ENCODE measurements at regions not wholly inside any gene's neighbourhood (a gene's known extent, or its start where the extent isn't known, plus 50 kb on each side); places are given as distances from the start of the nearest gene placed in this dataset.

DNA sequence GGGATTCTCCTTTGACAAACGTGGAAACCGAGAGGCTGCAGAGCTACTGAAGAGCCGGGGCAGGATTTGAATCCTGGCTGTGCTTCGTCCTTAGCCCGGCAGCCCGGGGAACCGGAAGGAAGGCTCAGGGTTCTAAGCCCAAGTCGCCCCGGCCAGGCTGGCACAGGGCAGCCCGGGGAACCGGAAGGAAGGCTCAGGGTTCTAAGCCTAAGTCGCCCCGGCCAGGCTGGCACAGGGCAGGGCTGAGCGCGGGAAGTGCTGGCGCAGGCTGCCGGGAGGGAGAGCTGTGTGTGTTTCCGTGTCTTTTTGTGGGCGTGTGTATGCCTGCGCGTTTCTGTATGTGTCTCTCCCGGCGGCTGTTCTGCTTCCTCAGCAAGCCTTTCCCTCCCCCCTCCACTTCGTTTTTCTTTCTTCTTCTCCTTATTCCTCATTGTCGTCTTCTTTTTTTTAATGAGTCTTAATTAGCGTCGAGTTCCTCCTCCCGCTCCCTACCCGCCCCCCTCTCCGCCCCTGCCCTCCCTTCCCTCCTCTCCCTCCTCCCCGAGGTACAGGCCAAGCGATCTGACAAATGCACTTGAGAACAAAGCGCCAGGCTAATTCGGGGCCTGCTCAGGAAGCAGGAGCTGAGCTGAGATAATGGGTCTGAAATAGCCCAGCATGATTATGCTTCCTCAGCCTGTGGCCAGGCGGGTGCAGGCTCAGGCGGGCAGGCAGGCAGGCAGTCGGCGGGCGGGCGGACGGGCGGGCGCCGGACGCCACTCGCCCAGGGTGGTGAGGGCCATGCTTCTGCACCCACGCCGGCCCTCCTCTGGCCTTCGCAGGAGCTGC, 65.9 kb downstream of the EFNB1 start:
- H3K4me3 ChIP-seq = peak overlapping the region; percentile 57
- TF ChIP-seq, protein P1, sequence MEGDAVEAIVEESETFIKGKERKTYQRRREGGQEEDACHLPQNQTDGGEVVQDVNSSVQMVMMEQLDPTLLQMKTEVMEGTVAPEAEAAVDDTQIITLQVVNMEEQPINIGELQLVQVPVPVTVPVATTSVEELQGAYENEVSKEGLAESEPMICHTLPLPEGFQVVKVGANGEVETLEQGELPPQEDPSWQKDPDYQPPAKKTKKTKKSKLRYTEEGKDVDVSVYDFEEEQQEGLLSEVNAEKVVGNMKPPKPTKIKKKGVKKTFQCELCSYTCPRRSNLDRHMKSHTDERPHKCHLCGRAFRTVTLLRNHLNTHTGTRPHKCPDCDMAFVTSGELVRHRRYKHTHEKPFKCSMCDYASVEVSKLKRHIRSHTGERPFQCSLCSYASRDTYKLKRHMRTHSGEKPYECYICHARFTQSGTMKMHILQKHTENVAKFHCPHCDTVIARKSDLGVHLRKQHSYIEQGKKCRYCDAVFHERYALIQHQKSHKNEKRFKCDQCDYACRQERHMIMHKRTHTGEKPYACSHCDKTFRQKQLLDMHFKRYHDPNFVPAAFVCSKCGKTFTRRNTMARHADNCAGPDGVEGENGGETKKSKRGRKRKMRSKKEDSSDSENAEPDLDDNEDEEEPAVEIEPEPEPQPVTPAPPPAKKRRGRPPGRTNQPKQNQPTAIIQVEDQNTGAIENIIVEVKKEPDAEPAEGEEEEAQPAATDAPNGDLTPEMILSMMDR (IDR thresholded peaks at IDR 0.05) = no peak
- DNase-seq (ENCODE audit: low spot score) = no peak
- peak overlapping the region; percentile 85 to 96 for H3K27ac ChIP-seq

DNA sequence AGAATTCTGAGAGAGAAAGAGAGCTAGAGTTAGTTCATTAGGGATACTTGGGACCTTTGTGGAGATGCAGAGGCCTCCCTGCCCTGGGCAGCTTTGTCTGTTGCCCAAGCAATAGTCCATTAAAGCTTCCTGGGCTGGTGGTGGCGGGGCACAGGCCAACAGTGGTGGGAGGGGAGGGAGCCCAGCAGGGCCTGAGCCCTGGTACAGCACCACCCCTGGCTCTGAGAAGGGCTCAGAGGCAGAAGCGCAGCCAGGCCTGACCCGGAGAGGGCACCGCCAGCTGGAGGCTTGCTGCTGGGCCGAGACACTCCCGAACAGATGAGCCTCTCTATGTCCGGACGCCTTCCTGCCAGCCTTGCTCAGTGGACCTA, 65.3 kb downstream of the EFNB1 start:
- DNase-seq (ENCODE audit: low spot score) = no peak
- Histone ChIP-seq H3K4me3 (peak overlapping the region; percentile 57), H3K27ac (peak overlapping the region; percentile 85 to 96)
- TF ChIP-seq, protein P1 (IDR thresholded peaks at IDR 0.05) = no peak

DNA sequence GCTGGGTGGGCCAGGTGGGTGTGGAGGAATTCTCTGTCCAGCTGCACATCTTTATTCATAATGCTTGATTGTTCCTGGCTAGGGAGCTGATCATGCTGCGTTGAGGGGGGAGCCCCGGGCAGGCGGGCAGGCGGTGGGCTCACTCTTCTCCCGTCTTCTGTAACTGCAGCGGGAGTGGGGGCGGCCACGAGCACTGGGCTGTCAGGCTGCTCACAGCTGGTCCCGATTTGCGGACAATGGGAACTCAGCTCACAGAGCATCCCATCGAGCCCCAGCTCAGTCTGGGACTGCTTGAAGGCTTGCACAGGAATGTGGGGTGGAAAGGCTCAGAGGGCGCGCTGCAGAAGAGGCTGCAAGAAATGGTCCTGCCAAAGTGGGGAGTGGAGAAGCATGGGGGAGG, 63.8 kb downstream of the EFNB1 start:
- DNase-seq (ENCODE audit: low spot score) = no peak
- H3K27ac ChIP-seq = no peak overlapping the region
- TF ChIP-seq, protein P1 (IDR thresholded peaks at IDR 0.05) = no peak
- H3K4me3 ChIP-seq = no peak overlapping the region

DNA sequence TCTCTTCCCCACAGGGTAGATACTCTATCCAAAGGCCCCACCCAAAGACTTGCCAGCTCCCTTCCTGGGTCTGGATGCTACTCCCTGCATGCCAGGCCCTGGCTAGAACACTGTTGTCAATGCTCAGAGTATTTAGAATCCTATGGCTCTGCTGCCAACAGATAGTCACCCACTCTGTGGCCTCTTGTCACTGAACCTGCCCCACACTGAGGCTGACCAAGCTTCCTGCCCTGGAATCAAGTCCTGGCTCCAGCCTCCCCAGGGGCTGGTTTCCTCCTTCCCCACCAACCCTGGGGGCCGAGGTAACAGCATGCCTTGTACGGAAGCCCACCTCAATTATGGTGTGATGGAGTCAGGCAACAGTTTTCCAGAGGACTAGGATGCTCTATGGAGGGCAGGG, 63.3 kb downstream of the EFNB1 start:
- H3K4me3 ChIP-seq = no peak overlapping the region
- DNase-seq (ENCODE audit: low spot score) = no peak
- TF ChIP-seq, protein P1 (IDR thresholded peaks at IDR 0.05) = no peak
- no peak overlapping the region for H3K27ac ChIP-seq

Measured in coronary artery (tissue), 2 donors.